Anterior cingulate cortex (tissue), 58 donors: ENCODE measurements at regions not wholly inside any gene's neighbourhood (a gene's known extent, or its start where the extent isn't known, plus 50 kb on each side); places are given as distances from the start of the nearest gene placed in this dataset.
A peak's percentile ranks its signal among the peaks of the same experiment; 100 is the strongest.

Source experiments
- DNase-seq, 58 donors: peaks; one replicate each; lab custom pipeline; 2025; lab: John Stamatoyannopoulos, UW

DNA sequence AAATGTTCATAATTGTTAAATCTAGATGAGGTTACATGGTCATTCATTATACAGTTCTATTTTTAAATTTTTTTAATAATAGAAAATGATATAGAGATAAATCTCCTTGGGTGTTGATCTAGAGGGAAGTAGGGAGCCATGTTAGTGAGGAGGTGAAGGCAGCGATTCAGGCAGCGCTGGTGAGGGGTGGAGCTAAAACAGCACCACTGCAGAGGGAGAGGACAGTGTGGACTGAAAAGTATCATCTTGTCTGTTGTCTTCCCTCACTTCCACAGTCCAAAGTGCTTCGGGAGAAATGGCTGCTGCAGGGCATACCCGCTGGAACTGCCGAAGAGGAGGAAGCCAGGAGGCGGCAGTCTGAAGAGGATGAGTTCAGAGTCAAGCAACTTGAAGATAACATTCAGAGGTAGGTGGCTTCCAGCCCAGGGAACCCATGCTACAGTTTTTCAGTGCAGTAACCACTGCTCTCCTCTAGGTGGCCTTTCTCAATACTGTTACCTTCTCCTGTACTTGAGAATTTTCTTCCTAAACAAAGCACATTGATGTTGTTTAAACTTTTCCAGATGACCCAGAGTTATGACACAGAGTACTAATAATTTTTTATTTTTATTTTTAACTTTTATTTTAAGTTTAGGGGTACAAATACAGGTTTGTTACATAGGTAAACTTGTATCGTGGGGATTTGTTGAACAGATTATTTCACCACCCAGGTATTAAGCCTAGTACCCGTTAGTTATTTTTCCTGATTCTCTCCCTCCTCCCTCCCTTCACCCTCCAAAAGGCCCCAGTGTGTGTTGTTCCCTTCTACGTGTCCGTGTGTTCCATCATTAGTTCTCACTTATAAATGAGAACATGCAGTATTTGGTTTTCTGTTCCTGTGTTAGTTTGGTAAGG, 100.5 kb downstream of the PALM2AKAP2 start:
- DNase-seq, result no peak

DNA sequence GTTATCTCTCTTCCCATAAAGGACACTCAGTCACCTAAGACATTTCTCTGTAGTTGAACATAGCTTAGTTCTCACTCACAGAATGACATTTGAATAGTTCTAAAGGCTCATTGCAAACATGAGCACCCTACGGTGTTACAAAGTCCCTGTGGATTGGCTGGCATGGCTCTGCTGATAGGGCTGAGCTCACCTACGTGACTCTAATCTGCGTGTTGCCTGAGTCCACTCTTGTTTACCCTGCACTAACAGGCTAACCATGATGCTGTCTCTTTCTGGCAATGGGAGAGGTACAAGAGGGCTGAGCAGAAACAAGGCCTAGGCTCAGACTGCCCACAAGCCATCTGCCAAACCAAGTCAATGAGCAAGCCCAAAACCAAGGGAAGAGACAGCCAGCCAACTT, 103.6 kb downstream of the PALM2AKAP2 start:
- peak in 1 of 58 donors; percentile 19 for DNase-seq

DNA sequence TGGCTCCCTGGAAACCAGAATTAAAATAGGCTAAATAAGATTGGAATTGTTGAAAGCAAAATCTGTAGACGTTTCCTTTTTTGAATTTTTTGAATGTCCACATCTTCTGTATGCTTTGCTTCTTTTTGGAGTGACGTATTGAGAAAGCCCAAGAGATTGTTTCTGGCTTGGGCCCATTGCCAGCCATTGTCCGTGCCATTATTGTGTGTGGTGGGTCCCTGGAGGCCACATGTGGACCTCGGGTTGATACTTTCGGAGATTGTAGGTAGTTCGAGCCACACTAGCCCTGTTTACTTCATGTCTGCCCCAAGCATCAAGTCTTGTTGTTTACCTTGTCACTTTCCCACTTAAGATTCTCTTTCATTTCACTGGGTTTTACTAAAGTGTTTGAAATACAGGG, 106.0 kb downstream of the PALM2AKAP2 start:
- DNase-seq, result peak in 4 of 58 donors; percentile 6 to 49 (median 16)

DNA sequence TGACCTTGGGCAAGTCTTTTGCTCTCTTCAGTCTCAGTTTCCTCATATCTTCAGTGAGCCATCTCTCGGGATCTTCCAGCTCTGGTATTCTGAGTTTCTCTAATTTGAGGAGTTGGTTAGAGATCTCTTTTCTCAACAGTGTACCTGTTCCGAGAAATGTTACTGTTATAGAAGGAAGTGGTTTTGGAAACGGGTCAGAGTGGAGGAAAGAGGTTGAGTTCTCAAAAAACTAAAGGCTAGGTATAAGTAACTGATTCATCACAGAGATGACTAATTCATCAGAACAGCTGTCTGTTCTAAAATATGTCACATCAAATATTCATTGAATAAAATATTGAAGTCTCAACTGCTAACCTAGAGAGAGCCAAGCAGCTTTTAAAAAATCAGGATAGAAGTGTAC, 106.6 kb downstream of the PALM2AKAP2 start:
- DNase-seq, result no peak

DNA sequence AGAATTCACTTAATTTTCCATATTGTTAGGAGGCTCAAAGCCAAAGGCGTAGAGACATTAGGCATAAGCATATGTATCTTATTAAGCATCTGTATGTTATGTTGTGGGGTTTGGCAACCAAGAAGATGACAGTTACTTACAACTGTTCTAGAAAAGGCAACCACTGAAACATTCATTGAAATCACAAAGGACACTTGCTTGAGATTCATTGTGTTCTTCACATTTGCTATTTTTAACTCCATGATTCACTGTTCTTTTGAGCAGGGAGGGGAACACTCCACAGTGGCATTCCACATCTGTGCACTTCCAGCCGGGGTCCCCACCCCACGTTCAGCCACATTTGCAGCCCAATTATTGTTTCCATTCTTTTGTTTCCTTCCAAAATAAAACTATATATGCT, 107.1 kb downstream of the PALM2AKAP2 start:
- peak in 3 of 58 donors; percentile 15 to 51 (median 20) for DNase-seq

DNA sequence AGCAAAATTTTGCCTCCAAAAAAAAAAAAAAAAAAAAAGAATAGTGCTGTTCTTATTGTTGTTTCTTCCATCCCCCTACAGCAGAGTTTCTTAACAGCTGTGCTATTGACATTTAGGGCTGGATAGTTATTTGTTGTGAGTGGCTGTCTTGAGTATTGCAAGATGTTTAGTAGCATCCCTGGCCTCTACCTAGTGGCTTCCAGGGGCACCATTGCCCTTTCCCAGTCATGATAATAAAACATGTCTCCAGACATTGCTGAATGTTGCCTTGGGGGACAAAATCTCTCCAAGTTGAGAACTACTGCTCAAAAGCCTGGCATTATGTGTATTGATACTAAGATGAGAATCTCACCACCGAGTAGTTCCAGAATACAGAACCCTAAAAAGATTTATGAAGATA, 108.7 kb downstream of the PALM2AKAP2 start:
- DNase-seq, result no peak

DNA sequence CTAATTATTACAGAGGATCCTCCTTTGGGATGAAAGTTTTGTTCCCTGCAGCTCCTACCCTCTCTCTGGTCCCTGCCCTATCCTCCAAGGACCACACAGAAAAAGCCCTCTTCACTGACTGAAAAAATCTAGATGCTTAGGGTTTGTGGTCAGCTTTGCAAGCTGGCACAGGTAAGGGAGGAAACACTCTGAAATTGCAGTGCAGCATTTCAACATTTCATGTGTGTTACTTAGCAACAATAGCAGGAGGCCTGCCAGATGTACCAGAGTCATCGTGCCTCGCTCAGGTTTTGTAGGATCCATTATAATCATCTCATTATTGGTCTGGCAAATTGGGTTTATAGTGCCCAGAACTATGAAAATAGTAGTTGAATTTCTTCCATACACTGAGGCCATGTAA, 109.5 kb downstream of the PALM2AKAP2 start:
- no peak for DNase-seq

DNA sequence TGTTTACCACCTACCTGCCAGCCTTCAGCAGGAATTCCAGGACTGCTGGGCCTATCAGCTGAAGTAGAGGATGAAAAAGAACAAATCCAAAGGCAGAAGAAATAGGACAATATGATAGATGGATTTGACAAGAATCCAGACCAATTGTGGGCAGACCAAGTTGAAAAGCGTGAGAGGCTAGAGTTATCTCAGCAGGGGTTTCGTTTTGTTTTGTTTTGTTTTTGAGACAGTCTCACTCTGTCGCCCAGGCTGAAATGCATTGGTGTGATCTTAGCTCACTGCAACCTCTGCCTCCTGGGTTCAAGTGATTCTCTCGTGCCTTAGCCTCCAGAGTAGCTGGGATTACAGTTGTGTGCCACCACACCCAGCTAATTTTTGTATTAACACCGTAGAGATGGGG, 113.2 kb downstream of the PALM2AKAP2 start:
- DNase-seq, result no peak

DNA sequence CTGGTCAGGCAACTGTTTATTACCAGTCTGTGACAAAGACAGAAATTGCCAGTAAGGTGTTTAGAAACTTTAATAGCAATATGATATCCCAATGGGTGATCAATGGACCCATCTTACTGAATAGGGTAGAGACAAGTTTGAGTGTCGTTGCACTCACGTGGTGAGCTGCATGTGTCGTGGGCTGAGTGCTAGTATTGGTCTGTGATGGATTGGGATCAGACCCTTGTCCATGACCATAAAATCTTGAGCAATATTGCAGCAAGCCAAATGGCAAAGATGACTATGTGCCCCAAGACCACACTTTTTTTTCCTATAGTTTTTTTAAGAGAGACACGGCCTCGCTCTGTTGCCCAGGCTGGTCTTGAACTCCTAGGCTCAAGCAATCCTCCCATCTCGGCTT, 114.5 kb downstream of the PALM2AKAP2 start:
- no peak for DNase-seq

DNA sequence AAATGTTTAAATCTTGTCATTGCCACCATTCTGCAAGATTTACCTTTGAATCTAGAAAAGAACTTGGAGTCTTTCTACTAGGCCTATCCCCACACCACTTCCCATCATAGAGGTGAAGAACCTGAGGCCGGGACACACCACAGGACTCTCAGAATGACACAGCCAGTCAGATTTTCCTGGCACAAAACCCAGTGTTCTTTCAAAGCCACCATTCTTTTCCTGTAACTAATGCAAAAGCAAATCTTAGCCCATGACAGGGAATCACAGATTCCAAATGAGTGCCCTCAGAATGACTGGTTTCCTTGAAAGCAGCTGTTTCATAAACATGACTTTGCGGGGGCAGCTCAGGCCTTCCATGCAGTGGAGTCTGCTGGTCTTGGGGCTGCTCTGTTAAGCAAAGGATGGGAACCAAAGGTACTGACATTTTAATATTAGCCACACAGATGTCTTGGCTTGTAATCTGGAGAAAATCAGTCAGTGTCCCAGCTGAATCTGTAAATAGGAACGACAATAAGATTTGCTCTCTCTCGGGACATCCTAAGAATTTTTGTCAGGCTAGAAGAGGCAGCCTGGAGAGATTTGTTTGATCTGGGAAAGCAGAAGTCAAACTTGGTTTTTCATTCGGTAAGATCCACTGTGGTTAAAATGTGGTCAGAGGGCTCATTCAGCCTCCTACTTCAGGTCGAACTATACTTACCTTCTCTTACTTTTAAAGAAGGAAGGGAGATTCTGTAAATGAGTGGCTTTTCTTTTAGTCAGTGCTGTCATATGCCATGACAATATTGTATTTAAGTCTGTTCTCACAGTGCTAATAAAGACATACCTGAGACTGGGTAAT, 115.1 kb downstream of the PALM2AKAP2 start:
- DNase-seq, result peak in 7 of 58 donors; percentile 14 to 51 (median 26)

DNA sequence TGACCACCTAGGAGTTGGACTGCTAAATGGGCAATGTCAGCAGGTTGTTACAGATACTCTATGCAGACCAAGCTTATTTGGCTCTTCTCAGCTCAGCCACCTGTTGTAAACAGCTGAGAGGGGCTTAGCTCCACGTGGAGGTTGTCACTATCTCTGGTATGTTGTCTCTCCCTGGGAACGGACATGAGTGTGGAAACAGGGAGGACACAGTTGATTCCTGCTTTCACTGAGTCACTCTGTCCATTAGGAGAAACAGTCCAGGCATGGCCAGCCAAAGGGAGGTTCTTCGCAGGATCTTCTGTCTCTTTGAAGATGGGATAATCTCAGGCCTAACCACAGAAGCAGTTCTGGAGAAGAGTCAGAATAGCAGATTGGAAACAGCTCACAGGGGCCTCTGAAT, 121.2 kb downstream of the PALM2AKAP2 start:
- no peak for DNase-seq

DNA sequence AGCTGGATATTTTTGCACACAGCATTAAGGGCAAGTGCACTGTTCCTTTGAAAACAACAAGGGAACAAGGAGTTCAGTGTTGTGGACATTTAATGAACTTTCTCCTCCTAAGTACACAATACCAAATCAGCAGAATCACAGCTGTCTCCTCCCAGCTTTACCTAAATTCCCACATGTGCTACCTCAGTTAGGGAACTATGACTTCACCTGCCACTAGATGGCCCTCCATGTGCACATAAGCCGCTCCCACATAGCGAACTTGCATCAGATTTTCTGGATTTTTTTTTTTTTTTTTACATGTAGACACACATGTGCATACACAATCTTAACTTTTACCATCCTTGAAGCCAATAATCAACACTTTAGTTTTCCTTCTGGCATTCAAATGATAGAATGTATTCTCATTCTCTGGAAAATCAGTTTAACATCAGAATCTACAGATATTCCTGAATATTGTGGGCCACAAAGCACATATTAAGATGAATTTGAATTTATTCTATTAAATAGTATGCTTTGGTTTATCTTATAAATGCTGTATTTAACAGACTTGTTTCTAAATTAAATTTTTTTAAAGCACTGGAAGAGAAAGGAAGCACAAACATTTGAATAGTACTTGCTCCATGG, 123.6 kb downstream of the PALM2AKAP2 start:
- DNase-seq, result peak in 24 of 58 donors; percentile 7 to 54 (median 28)

DNA sequence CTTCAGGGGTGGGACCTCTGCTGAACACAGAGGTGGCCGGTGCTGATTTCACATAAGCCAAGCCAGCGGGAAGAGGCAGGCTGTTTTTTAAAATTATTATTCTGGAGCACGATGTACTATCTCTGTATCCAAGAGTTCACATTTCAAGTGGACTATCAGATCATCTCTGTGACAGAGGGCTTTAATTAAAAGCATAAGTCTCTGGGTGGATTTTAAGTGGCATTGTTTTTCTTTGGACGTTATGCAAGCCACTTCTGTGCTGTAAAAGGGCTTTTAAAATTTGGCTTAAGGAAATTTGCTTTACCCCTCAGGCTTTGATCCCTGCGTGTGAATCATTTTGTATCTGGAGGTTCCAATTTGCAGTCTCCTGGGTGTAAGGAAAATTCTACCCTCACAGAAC, 124.7 kb downstream of the PALM2AKAP2 start:
- no peak for DNase-seq

DNA sequence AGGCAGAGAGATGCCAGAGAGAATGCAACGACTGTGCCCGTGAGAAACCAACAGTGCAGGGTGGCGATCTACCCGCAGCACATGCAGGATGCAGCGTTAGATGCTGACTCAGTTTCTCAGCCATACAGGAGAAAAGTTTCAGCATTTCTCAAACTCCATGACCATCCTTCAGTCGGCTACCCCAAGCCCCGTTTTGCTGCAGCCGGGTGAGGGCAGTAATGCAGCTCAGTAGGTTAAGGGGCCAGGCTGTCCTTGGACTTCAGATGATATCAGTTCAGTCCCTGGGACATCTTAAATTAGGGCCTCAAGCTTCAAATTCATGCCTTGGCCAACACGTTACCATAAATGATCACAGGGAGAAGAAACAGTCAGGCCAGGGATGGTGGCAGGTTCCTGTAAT, 125.5 kb downstream of the PALM2AKAP2 start:
- DNase-seq, result no peak

DNA sequence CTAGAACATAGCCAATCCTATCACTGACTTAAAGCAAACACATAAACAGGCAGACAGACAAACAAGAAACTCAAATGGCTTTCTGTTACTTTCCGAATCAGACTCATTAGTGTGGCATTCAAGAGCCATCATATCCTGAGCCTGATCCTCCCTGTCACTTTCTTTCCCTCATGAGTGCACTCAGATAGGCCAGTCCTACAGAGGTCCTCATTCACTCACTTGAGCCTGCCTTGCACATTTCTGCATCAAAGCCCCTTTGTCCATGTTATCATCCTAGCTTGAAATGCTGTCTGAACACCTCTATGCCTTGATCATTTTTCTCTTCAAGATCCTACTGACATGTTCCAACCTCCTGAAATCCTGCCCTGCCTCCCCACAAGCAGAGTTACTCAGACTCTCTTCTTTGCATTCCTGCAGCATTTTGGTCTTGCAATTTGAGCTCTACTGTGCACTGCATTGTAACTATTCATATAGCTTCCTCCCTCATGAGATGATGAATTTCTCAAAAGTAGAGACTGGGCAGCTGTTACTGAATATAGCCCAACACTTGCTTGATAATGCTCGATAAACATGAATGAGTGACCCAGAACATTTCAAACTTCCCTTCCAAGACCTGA, 126.9 kb downstream of the PALM2AKAP2 start:
- DNase-seq, result peak in 1 of 58 donors; percentile 11

DNA sequence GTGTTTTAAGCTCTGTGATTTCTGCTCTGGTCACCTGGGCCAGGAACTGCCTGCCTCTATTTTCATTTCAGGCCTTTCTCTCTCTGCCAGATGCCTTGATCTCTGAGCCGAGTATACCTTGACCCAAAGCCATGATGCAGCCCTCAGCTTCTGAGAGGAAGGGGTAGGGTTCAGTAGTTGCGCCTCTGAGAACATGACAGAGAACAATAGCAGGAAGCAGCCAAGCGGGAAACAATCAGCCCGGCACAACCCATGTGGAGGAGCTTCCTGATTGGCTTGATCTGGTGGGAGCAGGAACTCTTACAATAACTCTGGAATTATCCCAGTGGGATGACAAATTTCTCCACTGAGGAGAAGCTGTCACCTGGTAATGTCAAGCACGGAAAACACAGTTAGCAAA, 127.4 kb downstream of the PALM2AKAP2 start:
- peak in 10 of 58 donors; percentile 11 to 46 (median 20) for DNase-seq

DNA sequence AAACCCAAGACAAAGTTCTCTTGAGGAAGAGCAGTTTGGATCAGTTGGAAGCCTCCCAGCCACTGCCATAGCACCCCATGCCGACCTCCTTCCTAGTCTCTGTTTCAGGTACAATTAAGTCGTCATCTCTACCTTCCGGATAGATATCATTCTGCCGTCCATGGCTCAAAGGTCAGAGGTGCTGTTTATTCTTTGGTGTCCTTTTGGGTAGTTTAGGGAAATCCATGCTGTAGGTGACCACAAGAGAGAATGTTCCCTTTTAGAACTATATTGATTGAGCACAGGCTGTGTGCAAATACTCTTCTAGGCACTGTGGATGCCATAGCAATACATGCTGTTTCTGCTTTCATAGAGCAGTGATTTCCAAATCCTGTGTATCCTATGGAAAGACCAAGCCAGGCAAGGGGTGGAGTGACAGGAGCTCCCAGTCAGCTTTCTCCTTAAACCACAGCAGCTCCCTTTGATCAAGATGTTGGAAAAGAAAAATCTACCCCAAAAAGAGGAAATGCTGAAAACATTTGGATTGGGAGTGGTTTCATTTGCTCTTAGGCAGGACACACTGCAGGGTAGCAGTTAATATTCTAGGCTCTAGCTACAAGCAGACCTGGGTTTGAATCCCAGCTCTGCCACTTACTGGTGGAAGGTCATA, 127.9 kb downstream of the PALM2AKAP2 start:
- DNase-seq, result no peak

DNA sequence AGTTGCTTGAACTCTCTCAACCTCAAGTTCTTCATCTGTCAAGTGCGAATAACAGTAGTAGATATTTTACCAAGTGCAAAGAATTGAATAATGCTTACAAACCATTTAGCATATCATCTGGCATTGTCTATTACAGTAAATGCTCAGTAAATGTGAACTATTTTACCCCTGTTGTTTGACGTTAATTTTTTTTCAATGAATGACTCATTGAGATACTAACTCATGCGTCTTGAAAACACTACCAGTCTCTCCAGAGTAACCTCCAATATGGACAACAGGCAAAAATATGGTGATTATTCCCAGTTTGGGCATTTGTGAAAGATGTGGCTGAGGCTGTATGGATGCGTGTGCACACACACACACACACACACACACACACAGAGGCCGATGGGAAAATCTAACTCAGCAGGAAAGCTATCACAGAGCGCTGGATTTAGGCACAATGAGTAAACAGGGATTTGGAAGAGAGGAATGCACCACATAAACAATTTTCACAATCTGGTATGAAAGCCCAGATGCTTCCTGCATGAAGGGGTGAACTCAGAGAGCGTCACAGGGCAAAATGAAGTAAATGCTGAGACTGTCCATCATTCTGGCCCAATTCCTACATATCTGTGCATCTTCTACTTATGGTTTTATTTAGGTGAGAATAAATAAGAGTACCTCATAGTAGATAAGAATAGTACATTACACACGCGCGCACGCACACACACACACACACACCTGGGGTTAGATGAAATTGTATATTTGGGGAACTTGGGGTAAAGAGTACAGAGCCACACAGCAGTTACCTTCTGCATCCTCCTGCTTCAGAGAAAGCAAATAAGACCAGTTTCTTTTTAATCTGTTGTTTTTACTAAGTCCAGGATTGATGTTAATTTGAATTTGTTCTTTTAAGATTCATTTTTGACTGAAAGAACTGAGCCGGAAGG, 128.7 kb downstream of the PALM2AKAP2 start:
- DNase-seq, result no peak
